ENCODE measurements at regions not wholly inside any gene's neighbourhood (a gene's known extent, or its start where the extent isn't known, plus 50 kb on each side); places are given as distances from the start of the nearest gene placed in this dataset.

DNA sequence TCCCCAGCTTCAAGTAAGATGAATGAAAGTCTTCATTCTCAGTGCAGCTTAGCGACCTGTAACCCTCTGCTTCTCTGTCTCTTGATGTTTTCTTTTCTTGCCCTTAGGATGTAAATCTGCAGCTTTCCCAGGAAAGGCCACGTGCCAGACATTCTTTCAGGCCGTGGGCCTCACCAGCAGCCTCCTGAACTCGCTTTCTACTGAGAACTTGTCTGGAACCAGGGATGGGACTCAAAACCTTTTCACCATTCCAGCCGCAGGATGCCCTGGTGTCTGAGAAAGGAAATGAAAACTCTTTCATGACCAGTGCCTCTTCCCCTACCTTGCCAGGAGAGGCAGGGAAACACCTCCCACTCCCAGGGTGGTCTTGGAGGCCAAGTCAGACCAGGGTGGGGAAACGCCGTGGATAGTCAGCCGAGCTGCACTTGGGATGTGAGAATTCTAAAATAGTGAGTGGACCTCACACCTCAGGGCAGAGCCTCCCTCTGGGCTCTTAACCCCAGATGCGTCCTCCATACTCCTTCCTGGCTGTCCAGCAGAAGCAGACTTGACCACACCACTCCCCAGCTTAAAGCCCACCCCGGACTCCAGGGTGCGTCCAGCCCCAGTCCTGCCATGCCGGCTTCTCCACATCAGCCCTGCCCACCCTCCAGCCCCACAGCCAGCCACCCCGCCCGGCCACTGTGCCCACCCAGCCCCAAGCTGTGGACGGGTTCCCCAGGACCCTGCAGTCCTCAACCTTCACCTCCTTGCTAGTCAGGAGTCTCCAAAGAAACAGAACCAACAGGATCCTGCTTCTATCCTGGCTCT is 115.5 kb downstream of the TWIST2 start:
- no peaks in the 10 kb centered on the region for H3K4me1 ChIP-seq
- TF ChIP-seq POLR2A (IDR thresholded peaks at IDR 0.05), result no peak
- intact Hi-C loops (cut with DNase I), result no loop called here

DNA sequence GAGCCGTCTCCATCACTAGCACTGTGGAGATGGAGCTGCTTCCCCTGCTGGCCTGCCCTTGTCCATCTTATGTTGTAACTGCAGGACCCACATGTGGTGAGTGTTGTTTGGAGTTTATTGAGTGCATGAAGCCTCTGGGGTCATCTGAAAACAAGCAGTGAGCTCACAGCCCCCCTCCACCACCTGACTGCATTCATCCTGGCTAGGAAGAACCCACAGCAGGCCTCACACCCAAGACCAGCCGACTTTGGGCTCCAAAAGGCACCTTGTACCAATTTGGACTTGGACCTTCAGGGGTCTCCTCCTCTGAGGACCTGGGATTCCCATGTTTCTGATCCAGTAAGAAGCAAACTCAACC is 116.1 kb downstream of the TWIST2 start:
- intact Hi-C loops (cut with DNase I), result no loop called here
- H3K27me3 ChIP-seq, result no peaks in the 10 kb centered on the region
- 79 to 85% methylated on average over 2 of the region's 2 CpGs for WGBS, 2 donors
- H3K4me3 ChIP-seq (replicated peaks in 1 of 3), result no peak overlapping the region
- H3K27ac ChIP-seq, result no peak overlapping the region
- DNase-seq, result no peak
- no peaks in the 10 kb centered on the region for H3K4me1 ChIP-seq
- no peaks in the 10 kb centered on the region for H3K9me3 ChIP-seq
- no peaks in the 10 kb centered on the region for H3K36me3 ChIP-seq
- TF ChIP-seq, protein P1, sequence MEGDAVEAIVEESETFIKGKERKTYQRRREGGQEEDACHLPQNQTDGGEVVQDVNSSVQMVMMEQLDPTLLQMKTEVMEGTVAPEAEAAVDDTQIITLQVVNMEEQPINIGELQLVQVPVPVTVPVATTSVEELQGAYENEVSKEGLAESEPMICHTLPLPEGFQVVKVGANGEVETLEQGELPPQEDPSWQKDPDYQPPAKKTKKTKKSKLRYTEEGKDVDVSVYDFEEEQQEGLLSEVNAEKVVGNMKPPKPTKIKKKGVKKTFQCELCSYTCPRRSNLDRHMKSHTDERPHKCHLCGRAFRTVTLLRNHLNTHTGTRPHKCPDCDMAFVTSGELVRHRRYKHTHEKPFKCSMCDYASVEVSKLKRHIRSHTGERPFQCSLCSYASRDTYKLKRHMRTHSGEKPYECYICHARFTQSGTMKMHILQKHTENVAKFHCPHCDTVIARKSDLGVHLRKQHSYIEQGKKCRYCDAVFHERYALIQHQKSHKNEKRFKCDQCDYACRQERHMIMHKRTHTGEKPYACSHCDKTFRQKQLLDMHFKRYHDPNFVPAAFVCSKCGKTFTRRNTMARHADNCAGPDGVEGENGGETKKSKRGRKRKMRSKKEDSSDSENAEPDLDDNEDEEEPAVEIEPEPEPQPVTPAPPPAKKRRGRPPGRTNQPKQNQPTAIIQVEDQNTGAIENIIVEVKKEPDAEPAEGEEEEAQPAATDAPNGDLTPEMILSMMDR (IDR thresholded peaks at IDR 0.05), result no peak
- TF ChIP-seq POLR2A (IDR thresholded peaks at IDR 0.05), result no peak

More for the DNA sequence above, 115.5 kb downstream of the TWIST2 start:
- no peak overlapping the region for H3K4me3 ChIP-seq (replicated peaks in 1 of 3)
- no peak for DNase-seq
- no peaks in the 10 kb centered on the region for H3K27me3 ChIP-seq
- no peaks in the 10 kb centered on the region for H3K36me3 ChIP-seq
- H3K27ac ChIP-seq, result no peak overlapping the region
- 77 to 78% methylated on average over 13 to 15 of the region's 15 CpGs for WGBS, 2 donors
- no peaks in the 10 kb centered on the region for H3K9me3 ChIP-seq

DNA sequence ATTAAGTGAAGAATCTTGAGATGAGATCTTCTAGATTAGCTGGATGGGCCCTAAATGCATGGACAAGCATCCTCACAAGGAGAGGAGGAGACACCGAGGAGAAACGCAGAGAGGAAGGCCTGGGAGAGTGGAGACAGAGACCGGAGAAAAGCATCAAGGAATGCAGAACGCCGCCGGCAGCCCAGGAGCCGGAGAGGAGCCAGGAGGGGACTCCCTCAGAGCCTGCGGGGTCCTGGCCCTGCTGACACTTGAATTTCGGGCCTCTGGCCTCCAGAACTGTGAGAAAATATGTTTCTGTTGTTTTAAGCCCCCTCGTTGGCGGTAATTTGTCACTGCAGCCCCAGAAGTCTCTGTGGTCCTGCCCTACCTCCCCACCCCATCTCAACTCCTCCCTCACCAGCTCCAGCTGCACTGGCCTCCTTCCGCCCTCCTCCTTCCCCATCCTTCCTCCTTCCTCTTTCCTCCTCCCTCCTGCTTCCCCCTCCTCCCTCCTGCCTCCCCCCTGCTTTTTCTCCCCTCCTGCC is 116.7 kb downstream of the TWIST2 start:
- intact Hi-C loops (cut with DNase I), result no loop called here
- Histone ChIP-seq H3K4me1 (no peaks in the 10 kb centered on the region), H3K36me3 (no peaks in the 10 kb centered on the region), H3K9me3 (no peaks in the 10 kb centered on the region), H3K27me3 (no peaks in the 10 kb centered on the region), H3K4me3 (replicated peaks in 1 of 3) (no peak overlapping the region), H3K27ac (no peak overlapping the region)
- DNase-seq, result no peak
- 57 to 65% methylated on average over 12 of the region's 12 CpGs for WGBS, 2 donors
- TF ChIP-seq POLR2A (IDR thresholded peaks at IDR 0.05), result no peak

DNA sequence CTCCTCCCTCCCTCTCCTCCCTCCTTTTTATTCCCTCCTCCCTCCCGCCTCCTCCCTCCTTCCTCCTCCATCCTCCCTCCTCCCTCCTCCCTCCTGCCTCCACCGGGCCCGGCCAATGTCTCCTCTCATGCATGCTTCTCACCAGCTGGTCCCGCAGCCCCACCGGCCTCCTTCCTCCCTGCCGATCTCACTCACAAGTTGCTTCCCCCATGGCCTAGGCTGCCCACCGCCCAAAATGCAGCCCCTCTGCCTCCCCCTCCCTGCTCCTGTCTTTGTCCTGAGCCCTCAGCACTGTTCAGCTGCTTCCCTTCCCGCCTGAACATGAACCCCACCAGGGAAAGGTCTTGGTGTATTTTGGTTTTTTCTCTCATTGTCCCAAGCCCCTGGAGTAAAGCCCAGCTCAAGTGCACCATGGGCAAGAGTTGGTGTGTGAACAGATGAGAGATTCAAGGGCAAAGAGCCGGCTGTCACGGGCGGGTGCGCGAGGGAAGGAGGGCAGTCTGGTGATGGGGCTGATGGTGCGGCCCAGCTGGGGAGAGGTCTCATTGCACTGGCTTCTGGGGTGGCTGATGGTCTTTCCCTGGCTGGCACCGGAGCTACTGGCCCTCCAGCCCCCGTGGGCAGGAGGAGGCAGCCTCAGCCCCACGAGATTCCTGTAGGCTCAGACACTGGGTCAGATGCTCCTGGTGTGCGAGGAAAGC is 117.6 kb downstream of the TWIST2 start:
- 83 to 84% methylated on average over 14 to 18 of the region's 18 CpGs for WGBS, 2 donors
- Histone ChIP-seq H3K27ac (no peak overlapping the region), H3K9me3 (no peaks in the 10 kb centered on the region), H3K4me1 (no peaks in the 10 kb centered on the region), H3K36me3 (no peaks in the 10 kb centered on the region), H3K4me3 (replicated peaks in 1 of 3) (no peak overlapping the region), H3K27me3 (no peaks in the 10 kb centered on the region)
- no peak for DNase-seq
- no peak for TF ChIP-seq POLR2A (IDR thresholded peaks at IDR 0.05)
- TF ChIP-seq, protein P1 (IDR thresholded peaks at IDR 0.05), result no peak
- intact Hi-C loops (cut with DNase I), result no loop called here

DNA sequence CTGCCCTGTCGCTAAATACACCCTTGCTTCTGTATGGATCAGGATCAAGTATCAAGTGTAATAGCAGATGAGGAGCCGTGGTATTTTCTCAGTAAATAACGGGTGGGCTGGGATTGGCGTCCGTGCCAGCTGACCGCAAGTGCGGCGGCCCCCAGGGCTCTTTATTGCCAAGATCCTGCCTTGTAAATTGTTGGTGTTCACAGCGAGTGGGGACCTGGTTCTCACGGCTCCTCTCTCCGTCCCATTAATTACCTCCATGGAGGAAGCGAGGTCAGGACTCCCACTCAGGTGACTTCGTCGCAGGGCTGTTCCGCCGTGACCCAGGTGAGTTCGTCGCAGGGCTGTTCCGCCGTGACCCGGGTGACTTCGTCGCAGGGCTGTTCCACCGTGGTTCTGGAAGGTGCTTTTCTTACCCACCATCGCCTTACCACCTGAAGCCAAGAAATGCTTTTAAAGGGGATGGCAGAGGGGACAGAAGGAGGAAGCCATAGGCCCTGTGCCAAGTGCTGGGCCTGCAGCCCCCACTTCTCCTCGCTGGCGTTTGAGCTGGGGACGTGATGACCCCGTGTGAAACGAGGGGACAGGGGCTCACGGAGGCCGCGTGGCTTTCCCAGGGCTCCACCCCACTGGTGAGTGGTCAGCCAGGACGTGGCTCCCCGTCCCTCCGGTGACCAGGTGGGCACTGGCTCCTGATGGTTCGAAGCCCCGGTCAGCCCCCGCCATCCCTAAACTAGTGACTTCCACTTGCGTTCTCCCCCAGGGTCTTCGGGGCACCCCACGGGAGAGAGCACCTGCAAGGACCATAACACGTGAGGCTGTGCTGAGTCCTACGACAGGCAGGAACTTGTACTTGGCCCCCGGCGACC is 118.4 kb downstream of the TWIST2 start:
- Histone ChIP-seq H3K9me3 (no peaks in the 10 kb centered on the region), H3K27me3 (no peaks in the 10 kb centered on the region), H3K36me3 (no peaks in the 10 kb centered on the region), H3K27ac (no peak overlapping the region), H3K4me1 (no peaks in the 10 kb centered on the region), H3K4me3 (replicated peaks in 1 of 3) (no peak overlapping the region)
- intact Hi-C loops (cut with DNase I), result no loop called here
- no peak for DNase-seq
- TF ChIP-seq, protein P1 (IDR thresholded peaks at IDR 0.05), result no peak
- TF ChIP-seq POLR2A (IDR thresholded peaks at IDR 0.05), result no peak
- 92 to 95% methylated on average over 43 to 44 of the region's 46 CpGs for WGBS, 2 donors
